Limb (tissue), 2 donors: ENCODE measurements at regions not wholly inside any gene's neighbourhood (a gene's known extent, or its start where the extent isn't known, plus 50 kb on each side); places are given as distances from the start of the nearest gene placed in this dataset.

Experiments
- DNase-seq, 2 donors: peaks; one replicate each; pipeline ENCODE4 v3.0.0-alpha.2; 2016; ENCODE audit errors: extremely low spot score in 2 of 2

- DNase-seq, result no peak
These were observed 409.1 kb upstream of the KAZN start for GRCh38 chr1:14189381-14189780.

- DNase-seq, result no peak
These were observed 408.0 kb upstream of the KAZN start for GRCh38 chr1:14190508-14190907.

DNA sequence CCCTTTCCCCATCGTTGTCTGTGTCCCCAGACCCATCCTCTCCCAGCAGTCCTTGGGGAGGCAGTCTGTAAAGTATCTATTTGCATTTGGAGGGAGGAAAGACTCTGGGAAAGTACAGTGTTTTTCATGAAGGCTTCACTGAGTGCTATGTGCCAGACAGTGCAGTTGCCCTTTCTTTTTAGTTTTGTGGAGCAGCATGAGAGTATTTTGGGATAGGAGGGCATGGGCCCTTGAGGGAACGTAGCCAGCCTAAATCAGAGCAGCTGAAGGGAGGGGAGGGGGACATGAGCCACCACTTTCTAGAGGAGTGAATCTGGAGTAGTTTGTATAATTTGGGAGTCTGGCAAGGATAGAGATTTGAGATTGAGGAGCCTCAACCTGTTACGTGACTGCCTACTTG lies 404.0 kb upstream of the KAZN start:
- no peak for DNase-seq

DNA sequence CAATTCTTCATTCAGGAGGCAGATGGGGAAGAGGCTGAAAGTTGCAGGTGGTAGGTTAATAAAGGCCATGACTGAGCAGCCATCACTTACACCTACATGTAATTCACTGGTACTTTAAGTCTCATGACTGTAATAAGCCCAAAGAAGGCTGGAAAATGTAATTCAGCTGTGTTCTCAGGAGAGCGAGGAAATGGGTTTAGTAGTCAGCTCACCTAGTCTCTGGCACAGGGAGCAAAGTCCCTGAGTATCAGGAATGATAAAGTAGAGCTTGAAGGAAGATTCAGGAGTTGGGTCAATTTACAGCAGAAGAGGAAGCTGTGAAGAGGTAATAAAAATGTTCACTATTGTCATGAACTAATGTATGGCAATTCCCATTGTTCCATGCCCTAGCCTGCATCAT lies 393.4 kb upstream of the KAZN start:
- DNase-seq, result no peak

- DNase-seq, result no peak
These were observed 383.3 kb upstream of the KAZN start for GRCh38 chr1:14215151-14215550.

DNA sequence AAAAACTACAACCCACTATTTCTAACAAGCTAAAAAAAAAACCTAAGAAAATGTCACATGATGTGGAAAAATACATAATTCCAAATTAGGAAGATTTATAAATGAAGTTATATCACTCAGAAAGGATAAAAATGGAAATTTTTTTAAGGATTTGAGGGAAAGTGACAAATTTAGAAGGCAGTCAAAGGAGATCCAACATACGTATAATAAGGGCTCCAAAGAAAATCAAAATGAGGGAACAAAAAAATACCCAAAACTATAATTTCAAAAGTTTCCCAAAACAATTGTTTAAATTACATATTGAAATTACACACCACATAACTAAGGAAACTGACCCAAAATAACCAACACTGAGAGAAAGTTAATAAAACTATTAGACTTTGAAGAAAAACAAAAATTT lies 381.1 kb upstream of the KAZN start:
- DNase-seq, result no peak

DNA sequence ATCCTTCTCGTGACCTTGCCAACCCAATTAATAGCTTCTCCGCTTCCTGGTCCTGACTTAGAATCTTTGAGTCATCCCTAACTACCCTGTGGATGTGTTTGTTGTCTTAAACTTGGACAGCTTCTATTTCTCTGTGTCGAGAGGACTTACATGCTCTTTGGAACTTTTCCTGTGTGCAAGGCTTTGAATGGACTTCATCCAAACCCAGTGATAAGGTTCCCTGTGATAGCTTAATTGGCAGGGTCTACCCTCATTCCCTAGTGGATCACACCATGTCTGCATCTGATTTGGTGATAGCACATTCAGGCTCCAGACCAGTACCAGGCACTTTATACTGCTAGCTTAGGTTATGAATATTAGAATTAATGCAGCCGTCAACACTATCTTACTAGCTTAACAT lies 378.2 kb upstream of the KAZN start:
- no peak for DNase-seq

DNA sequence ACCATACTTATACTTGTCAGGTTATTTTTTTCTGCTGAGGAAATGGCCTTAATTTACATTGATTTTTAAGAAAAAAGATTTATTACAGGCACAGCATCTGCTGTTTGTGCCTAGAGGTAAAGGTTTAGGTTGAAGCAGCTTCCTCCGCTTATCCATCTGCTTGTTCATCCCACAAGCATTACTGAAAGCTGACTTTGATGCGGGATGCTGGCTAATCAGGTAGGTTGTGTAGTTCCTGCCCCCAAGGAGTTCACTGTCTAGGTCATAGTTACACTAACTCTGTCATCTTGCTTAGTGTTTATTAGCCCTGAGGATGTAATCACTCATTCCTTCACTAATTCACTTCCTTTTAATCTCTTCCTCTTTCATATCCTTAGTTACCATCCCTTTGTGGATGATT lies 377.7 kb upstream of the KAZN start:
- DNase-seq, result no peak

GRCh38 chr1:14222086-14222485 lies 376.4 kb upstream of the KAZN start:
- no peak for DNase-seq

- no peak for DNase-seq
These were observed 369.8 kb upstream of the KAZN start for GRCh38 chr1:14228677-14229076.

GRCh38 chr1:14233510-14233909 lies 365.0 kb upstream of the KAZN start:
- DNase-seq, result no peak

- DNase-seq, result no peak
These were observed 362.4 kb upstream of the KAZN start for GRCh38 chr1:14236097-14236496.

DNA sequence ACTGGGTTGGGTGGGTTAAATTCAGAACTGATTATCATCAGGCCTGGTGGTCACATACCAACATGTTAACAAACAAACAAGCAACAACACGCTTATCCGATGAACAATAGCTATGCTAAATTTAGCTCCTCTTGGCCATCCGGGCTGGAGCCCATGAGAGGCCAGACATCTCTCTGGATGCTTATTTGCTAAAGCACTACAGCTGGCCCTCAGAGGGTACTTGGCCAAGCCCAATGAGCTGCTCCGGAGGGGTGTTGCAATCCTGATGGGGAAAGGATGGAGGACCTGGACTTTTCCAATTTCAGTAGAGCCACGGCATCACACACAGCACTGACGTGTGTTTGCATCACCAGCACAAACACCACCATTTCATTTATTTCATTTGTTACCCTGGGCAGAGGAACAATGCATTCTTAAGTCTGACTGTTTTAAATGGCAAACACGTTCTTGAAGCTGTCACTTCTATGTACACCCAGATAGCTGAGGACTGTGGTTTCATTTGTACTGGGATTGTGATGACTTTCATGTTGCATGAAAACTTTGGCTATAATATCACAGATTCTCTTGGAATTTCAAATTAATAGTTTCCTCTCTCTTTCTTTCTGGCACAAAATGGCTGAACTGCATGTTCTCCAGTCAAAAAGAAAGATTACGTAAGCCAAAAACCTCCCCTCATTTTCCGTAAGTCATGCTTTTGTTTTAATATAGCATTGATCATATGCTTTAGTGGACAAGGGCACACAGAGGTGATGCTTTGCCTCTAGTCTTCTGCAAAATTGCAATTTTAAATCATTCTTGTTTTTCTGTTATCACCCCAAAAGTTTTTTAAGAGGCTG lies 359.8 kb upstream of the KAZN start:
- DNase-seq, result no peak

DNA sequence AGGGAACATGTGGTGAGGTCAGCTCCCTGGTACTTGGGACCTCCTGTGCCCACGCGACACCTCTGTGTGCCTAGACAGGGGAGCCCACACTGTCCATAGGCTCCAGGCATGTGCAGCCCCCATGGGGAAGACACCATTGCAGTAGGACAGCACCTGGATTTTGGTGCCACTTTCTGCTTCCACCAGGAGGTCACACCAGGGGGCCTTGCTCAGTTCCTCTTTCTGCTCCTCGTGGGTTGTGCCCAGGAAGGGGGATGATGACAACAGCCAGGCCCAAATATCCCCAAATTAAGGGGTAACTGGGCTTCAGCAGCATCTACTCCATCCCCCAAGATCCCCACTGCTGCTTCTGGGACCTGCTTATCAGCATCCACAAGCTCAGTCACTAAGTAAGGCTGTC lies 358.2 kb upstream of the KAZN start:
- no peak for DNase-seq

- DNase-seq, result no peak
These were observed 356.4 kb upstream of the KAZN start for GRCh38 chr1:14242123-14242522.

DNA sequence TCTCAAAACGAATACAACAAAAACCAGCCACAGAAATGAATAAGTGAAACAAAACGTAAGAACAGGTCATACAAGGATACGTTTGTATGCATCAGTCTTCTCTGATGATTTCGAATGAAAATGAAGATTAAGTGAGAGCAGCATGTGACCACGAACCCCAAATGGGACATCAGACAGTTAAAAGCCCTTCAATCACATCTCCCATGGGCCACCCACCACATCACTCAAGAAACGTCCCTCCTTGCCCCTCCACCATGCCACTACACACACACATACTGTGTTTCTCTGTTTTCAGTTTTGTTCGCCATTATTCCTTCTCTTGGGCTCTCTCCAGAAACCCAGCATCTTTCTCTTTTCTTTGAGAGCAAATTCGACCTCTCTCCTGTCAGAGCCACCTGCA lies 355.6 kb upstream of the KAZN start:
- no peak for DNase-seq

GRCh38 chr1:14245954-14246353 lies 352.5 kb upstream of the KAZN start:
- DNase-seq, result no peak

- no peak for DNase-seq
These were observed 352.0 kb upstream of the KAZN start for GRCh38 chr1:14246471-14246870.

- DNase-seq, result no peak
These were observed 350.8 kb upstream of the KAZN start for GRCh38 chr1:14247666-14248065.

GRCh38 chr1:14251871-14252270 lies 346.6 kb upstream of the KAZN start:
- no peak for DNase-seq

GRCh38 chr1:14253676-14254075 lies 344.8 kb upstream of the KAZN start:
- DNase-seq, result no peak

- DNase-seq, result peak in 1 of 2 donors; percentile 67
These were observed 344.2 kb upstream of the KAZN start for GRCh38 chr1:14254251-14254650.

GRCh38 chr1:14255233-14255632 lies 343.3 kb upstream of the KAZN start:
- no peak for DNase-seq

DNA sequence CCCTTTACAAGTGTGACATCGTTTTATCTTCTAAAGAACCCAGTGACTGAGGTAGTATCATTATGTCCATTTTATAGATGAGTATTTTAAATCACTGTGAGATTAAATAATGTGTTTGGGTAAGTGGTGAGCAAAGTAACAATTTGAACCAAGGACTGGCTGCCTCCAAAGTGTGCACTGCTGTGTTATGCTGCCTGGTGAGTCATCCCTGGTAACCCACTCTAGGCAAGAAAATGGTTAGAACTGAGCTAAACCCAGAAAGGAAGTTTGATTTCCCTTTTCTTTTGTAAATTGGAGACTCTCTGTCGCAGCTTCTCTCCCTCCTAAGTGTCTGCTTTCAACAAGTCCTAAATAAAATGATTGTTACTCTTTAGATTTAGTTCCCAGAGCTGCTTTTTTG lies 342.8 kb upstream of the KAZN start:
- DNase-seq, result no peak
